ENCODE measurements at regions not wholly inside any gene's neighbourhood (a gene's known extent, or its start where the extent isn't known, plus 50 kb on each side); places are given as distances from the start of the nearest gene placed in this dataset.

DNA sequence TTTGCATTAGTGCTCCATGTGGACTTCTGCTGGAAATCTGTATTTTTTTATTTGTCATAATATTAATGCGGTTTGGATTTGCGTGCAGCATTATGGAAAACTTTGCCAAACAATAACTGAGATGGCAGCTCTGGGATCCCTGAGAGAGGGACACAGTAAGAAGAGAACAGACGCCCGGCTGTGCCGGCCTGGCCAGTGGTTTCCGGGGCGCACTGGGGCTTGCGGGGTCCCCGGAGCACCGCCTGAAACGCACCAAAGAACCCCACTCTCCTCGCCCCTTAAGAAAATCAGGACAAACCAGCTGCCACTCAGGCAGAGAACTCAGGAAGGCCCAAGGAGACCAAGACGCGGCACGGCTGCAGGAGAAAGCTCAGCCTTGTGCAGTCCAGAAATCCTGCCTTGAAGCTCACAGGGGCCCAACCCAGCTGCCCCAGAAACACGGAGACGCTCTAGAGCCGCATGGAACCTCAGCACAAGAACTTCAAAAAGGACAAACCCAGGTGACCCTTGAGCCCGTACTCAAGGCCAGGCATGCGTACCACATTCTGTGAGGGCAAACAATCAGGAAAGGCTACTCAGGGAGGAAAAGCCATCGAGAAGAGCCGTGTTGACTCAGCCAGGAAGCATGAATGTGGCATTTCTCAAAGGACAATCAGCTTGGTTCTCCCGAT, 226.5 kb upstream of the CDYL start:
- TF ChIP-seq, protein P1, sequence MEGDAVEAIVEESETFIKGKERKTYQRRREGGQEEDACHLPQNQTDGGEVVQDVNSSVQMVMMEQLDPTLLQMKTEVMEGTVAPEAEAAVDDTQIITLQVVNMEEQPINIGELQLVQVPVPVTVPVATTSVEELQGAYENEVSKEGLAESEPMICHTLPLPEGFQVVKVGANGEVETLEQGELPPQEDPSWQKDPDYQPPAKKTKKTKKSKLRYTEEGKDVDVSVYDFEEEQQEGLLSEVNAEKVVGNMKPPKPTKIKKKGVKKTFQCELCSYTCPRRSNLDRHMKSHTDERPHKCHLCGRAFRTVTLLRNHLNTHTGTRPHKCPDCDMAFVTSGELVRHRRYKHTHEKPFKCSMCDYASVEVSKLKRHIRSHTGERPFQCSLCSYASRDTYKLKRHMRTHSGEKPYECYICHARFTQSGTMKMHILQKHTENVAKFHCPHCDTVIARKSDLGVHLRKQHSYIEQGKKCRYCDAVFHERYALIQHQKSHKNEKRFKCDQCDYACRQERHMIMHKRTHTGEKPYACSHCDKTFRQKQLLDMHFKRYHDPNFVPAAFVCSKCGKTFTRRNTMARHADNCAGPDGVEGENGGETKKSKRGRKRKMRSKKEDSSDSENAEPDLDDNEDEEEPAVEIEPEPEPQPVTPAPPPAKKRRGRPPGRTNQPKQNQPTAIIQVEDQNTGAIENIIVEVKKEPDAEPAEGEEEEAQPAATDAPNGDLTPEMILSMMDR (IDR thresholded peaks at IDR 0.05), result no peak
- TF ChIP-seq POLR2A (IDR thresholded peaks at IDR 0.05), result no peak

All from body of pancreas (tissue), 4 donors.